ENCODE measurements at regions not wholly inside any gene's neighbourhood (a gene's known extent, or its start where the extent isn't known, plus 50 kb on each side); places are given as distances from the start of the nearest gene placed in this dataset.

- TF ChIP-seq CTCF (IDR thresholded peaks at IDR 0.05) (no peak), POLR2A (IDR thresholded peaks at IDR 0.05) (no peak)
These were observed 918.4 kb downstream of the SORCS3 start for GRCh38 chr10:105559333-105560097.

All from lower leg skin (tissue), 3 donors.